ENCODE measurements at regions not wholly inside any gene's neighbourhood (a gene's known extent, or its start where the extent isn't known, plus 50 kb on each side); places are given as distances from the start of the nearest gene placed in this dataset.
"Not testable (repeated sequence)": the region's sequence is repeated elsewhere in the genome, so short reads cannot be mapped to it uniquely, and the experiment has no call there.

GRCh38 chr6:9138936-9139335, 703.6 kb upstream of the SLC35B3 start:
- peak overlapping the region; percentile 6 for H3K4me3 ChIP-seq (ENCODE audit: low read length)
- no peak for TF ChIP-seq CTCF (conservative IDR thresholded peaks at IDR 0.05; ENCODE audit: low read length)
- DNase-seq (ENCODE audit: low read depth) = peak; percentile 76

- TF ChIP-seq CTCF (conservative IDR thresholded peaks at IDR 0.05; ENCODE audit: low read length) = no peak
- DNase-seq (ENCODE audit: low read depth) = peak; percentile 80
- no peak overlapping the region for H3K4me3 ChIP-seq (ENCODE audit: low read length)
Measured at GRCh38 chr6:9136141-9136822, 700.9 kb upstream of the SLC35B3 start.

- DNase-seq (ENCODE audit: low read depth) = no peak
- TF ChIP-seq CTCF (conservative IDR thresholded peaks at IDR 0.05; ENCODE audit: low read length) = no peak
- no peak overlapping the region for H3K4me3 ChIP-seq (ENCODE audit: low read length)
Measured at GRCh38 chr6:9131616-9132015, 696.3 kb upstream of the SLC35B3 start.

- no peak overlapping the region for H3K4me3 ChIP-seq (ENCODE audit: low read length)
- no peak for DNase-seq (ENCODE audit: low read depth)
- no peak for TF ChIP-seq CTCF (conservative IDR thresholded peaks at IDR 0.05; ENCODE audit: low read length)
Measured at GRCh38 chr6:9131201-9131600, 695.9 kb upstream of the SLC35B3 start.

- TF ChIP-seq CTCF (conservative IDR thresholded peaks at IDR 0.05; ENCODE audit: low read length) = no peak
- DNase-seq (ENCODE audit: low read depth) = no peak
- H3K4me3 ChIP-seq (ENCODE audit: low read length) = no peak overlapping the region
Measured at GRCh38 chr6:9128970-9129369, 693.6 kb upstream of the SLC35B3 start.

- peak; percentile 67 for DNase-seq (ENCODE audit: low read depth)
- no peak overlapping the region for H3K4me3 ChIP-seq (ENCODE audit: low read length)
- no peak for TF ChIP-seq CTCF (conservative IDR thresholded peaks at IDR 0.05; ENCODE audit: low read length)
Measured at GRCh38 chr6:9126878-9127560, 691.7 kb upstream of the SLC35B3 start.

GRCh38 chr6:9126034-9126433, 690.7 kb upstream of the SLC35B3 start:
- H3K4me3 ChIP-seq (ENCODE audit: low read length); DNase-seq (ENCODE audit: low read depth): not testable (repeated sequence)

All from AG10803 (cell line).